ENCODE measurements at regions not wholly inside any gene's neighbourhood (a gene's known extent, or its start where the extent isn't known, plus 50 kb on each side); places are given as distances from the start of the nearest gene placed in this dataset.

GRCh38 chr12:89939522-89940215 is 231.0 kb upstream of the ATP2B1 start:
- H3K4me1 ChIP-seq (ENCODE audit: low read depth): peaks cover 7% of the 10 kb centered on the region
- H3K36me3 ChIP-seq (ENCODE audit: low read depth): no peaks in the 10 kb centered on the region
- H3K9me3 ChIP-seq: no peaks in the 10 kb centered on the region
- ATAC-seq: peak; percentile 88
- intact Hi-C loops (cut with DNase I, micrococcal nuclease): no loop called here
- TF ChIP-seq CTCF (IDR thresholded peaks at IDR 0.05): no peak
- H3K4me3 ChIP-seq: no peak overlapping the region
- DNase-seq: no peak

GRCh38 chr12:89936631-89937030 is 228.0 kb upstream of the ATP2B1 start:
- intact Hi-C loops (cut with DNase I, micrococcal nuclease): no loop called here

GRCh38 chr12:89935850-89936249 is 227.2 kb upstream of the ATP2B1 start:
- no peaks in the 10 kb centered on the region for H3K9me3 ChIP-seq
- no peak for TF ChIP-seq CTCF (IDR thresholded peaks at IDR 0.05)
- H3K4me1 ChIP-seq (ENCODE audit: low read depth): peaks cover 4% of the 10 kb centered on the region
- peak; percentile 10 for ATAC-seq
- no peak overlapping the region for H3K4me3 ChIP-seq
- DNase-seq: no peak
- intact Hi-C loops (cut with DNase I, micrococcal nuclease): no loop called here
- H3K36me3 ChIP-seq (ENCODE audit: low read depth): no peaks in the 10 kb centered on the region

More at GRCh38 chr12:89936631-89937030, 228.0 kb upstream of the ATP2B1 start:
- no peak for TF ChIP-seq CTCF (IDR thresholded peaks at IDR 0.05)
- ATAC-seq (no peak), DNase-seq (no peak)
- no peak overlapping the region for H3K4me3 ChIP-seq
- H3K9me3 ChIP-seq: no peaks in the 10 kb centered on the region
- H3K4me1 ChIP-seq (ENCODE audit: low read depth): peaks cover 4% of the 10 kb centered on the region
- no peaks in the 10 kb centered on the region for H3K36me3 ChIP-seq (ENCODE audit: low read depth)

GRCh38 chr12:89933911-89934310 is 225.3 kb upstream of the ATP2B1 start:
- intact Hi-C loops (cut with DNase I, micrococcal nuclease): no loop called here
- no peak for ATAC-seq
- no peak for TF ChIP-seq CTCF (IDR thresholded peaks at IDR 0.05)
- DNase-seq: no peak
- Histone ChIP-seq H3K4me1 (ENCODE audit: low read depth) (no peaks in the 10 kb centered on the region), H3K4me3 (no peak overlapping the region), H3K9me3 (no peaks in the 10 kb centered on the region), H3K36me3 (ENCODE audit: low read depth) (no peaks in the 10 kb centered on the region)

GRCh38 chr12:89932954-89933353 is 224.3 kb upstream of the ATP2B1 start:
- no peaks in the 10 kb centered on the region for H3K4me1 ChIP-seq (ENCODE audit: low read depth)
- ATAC-seq (no peak), DNase-seq (no peak)
- intact Hi-C loops (cut with DNase I, micrococcal nuclease): no loop called here
- TF ChIP-seq CTCF (IDR thresholded peaks at IDR 0.05): no peak
- no peaks in the 10 kb centered on the region for H3K36me3 ChIP-seq (ENCODE audit: low read depth)
- H3K9me3 ChIP-seq: no peaks in the 10 kb centered on the region
- no peak overlapping the region for H3K4me3 ChIP-seq

- ATAC-seq: no peak
- Histone ChIP-seq H3K9me3 (no peaks in the 10 kb centered on the region), H3K36me3 (ENCODE audit: low read depth) (no peaks in the 10 kb centered on the region), H3K4me3 (no peak overlapping the region), H3K4me1 (ENCODE audit: low read depth) (no peaks in the 10 kb centered on the region)
- intact Hi-C loops (cut with DNase I, micrococcal nuclease): no loop called here
- DNase-seq: no peak
- no peak for TF ChIP-seq CTCF (IDR thresholded peaks at IDR 0.05)
These were observed 219.8 kb upstream of the ATP2B1 start for GRCh38 chr12:89928467-89928866.

All from mucosa of descending colon (tissue), 3 donors.